ENCODE measurements at regions not wholly inside any gene's neighbourhood (a gene's known extent, or its start where the extent isn't known, plus 50 kb on each side); places are given as distances from the start of the nearest gene placed in this dataset.
"Not testable (repeated sequence)": the region's sequence is repeated elsewhere in the genome, so short reads cannot be mapped to it uniquely, and the experiment has no call there.

DNA sequence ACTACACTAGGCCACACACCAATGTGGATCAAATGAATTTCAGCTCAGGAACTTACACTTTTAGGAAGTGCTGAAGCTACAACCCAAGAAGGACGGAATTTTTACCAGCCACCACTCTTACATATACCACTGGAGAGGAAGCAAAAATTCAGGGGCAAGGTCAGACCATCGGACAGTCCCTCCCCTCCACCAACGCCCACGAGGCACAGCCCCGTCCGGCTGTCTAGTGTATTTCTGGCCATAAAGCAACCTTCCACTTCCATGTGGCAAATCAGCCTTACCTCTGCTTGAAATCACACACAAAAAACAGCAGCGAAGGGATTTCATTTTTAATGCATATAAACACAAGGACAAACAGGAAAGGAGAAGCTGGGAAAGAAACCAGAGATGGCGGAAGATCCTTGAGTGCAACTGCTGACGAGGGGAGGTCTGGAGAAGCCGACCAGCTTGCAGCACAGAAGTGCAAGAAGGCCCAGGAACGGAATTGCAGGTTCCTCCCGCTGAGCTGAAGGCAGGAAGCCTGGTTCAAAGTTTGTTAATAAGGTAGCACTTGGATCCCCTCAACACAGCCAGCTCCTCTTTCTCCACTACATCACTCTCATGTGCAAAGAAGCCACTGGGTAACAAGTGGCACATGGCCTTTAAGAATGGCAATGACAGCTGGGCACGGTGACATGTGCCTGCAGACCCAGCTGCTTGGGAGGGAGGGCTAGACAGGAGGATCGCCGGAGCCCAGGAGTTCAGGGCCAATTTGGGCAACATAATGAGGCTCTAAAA is 71.5 kb downstream of the SHANK2 start:
- no peaks in the 10 kb centered on the region for H3K27me3 ChIP-seq (ENCODE audit: control insufficient read depth, insufficient read depth, low read length)
- H3K4me1 ChIP-seq (ENCODE audit: control insufficient read depth, insufficient read depth, low read length), result no peaks in the 10 kb centered on the region
- H3K9me3 ChIP-seq (ENCODE audit: control insufficient read depth, insufficient read depth, low read length), result peaks cover 7% of the 10 kb centered on the region
- H3K36me3 ChIP-seq (ENCODE audit: control insufficient read depth, insufficient read depth, low read length), result no peaks in the 10 kb centered on the region
- H3K9ac ChIP-seq (ENCODE audit: low read depth, low read length), result no peak overlapping the region
- no peak overlapping the region for H3K4me3 ChIP-seq (ENCODE audit: low read depth, low read length)

DNA sequence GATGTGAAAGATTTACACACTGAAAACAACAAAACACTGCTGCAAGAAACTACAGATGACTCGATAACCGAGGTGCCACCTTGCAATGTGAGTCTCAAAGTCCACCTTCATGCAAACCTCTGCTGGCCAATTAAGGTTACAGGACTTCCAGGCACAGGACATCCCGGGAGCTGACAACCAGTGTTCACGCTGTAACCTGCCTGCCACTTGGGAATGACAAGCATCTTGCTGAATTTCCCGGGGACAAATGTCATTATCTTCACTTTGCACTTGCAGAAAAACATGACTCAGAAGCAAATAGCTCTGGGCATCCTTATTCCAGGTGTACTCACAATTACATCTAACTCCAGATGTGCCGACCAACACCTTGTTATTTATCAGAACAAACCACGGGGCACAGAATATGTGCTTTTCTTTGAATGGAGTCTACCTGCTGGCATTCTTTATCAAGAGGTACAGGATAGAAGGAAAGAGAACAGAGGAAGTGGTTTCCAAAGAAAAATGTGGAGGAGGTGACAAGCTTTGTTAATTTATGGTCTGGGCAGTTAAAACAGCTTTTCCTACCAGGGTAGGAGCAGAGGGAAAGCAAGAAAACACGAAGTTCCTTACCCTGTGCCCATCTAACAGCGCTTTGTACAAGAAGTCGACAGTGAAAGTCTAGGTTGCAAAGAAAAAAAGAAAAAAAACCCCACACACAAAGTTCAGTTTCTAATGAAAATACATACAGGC is 72.3 kb downstream of the SHANK2 start:
- Histone ChIP-seq H3K36me3 (ENCODE audit: control insufficient read depth, insufficient read depth, low read length) (no peaks in the 10 kb centered on the region), H3K4me3 (ENCODE audit: low read depth, low read length) (no peak overlapping the region), H3K4me1 (ENCODE audit: control insufficient read depth, insufficient read depth, low read length) (peaks cover 4% of the 10 kb centered on the region), H3K9ac (ENCODE audit: low read depth, low read length) (no peak overlapping the region), H3K27me3 (ENCODE audit: control insufficient read depth, insufficient read depth, low read length) (no peaks in the 10 kb centered on the region), H3K9me3 (ENCODE audit: control insufficient read depth, insufficient read depth, low read length) (peaks cover 7% of the 10 kb centered on the region)

DNA sequence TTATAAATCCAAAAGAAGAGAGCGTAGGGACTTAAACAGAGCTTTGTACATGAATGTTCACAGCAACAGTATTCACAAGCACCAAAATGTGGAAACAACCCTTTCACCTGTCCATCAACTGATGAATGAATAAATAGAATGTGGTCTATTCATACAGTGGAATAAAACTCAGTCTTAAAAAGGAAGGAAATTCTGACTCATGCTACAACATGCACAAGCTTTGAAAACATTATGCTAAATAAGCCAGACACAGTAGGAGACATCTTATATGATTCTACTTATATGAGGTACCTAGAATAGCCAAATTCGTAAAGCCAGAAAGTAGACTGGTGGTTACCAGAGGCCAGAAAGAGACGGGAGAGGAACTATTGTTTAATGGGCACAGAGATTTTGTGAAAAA is 74.3 kb downstream of the SHANK2 start:
- Histone ChIP-seq H3K4me3 (ENCODE audit: low read depth, low read length) (no peak overlapping the region), H3K4me1 (ENCODE audit: control insufficient read depth, insufficient read depth, low read length) (peaks cover 7% of the 10 kb centered on the region), H3K36me3 (ENCODE audit: control insufficient read depth, insufficient read depth, low read length) (no peaks in the 10 kb centered on the region), H3K9me3 (ENCODE audit: control insufficient read depth, insufficient read depth, low read length) (peaks cover 7% of the 10 kb centered on the region), H3K9ac (ENCODE audit: low read depth, low read length) (no peak overlapping the region), H3K27me3 (ENCODE audit: control insufficient read depth, insufficient read depth, low read length) (no peaks in the 10 kb centered on the region)

DNA sequence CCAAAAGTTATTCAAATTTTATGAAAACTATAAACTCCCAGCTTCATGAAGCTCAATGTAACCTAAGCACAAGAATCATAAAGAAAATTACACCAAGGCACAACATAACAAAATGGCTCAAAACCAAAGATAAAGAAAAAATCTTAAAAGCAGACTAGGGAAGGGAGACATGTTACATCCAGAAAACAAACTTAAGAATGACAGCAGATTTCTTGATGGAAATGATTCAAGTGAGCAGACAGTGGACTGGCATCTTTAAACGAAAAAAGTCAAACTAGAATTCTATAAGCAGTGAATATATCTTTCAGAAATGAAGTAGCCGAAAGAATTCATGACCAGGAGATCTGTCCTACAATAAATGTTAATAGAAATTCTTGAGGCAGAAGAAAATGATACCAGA is 75.6 kb downstream of the SHANK2 start:
- Histone ChIP-seq H3K27me3 (ENCODE audit: control insufficient read depth, insufficient read depth, low read length) (no peaks in the 10 kb centered on the region), H3K4me3 (ENCODE audit: low read depth, low read length) (no peak overlapping the region), H3K4me1 (ENCODE audit: control insufficient read depth, insufficient read depth, low read length) (peaks cover 7% of the 10 kb centered on the region), H3K9ac (ENCODE audit: low read depth, low read length) (no peak overlapping the region), H3K9me3 (ENCODE audit: control insufficient read depth, insufficient read depth, low read length) (peaks cover 7% of the 10 kb centered on the region), H3K36me3 (ENCODE audit: control insufficient read depth, insufficient read depth, low read length) (no peaks in the 10 kb centered on the region)

DNA sequence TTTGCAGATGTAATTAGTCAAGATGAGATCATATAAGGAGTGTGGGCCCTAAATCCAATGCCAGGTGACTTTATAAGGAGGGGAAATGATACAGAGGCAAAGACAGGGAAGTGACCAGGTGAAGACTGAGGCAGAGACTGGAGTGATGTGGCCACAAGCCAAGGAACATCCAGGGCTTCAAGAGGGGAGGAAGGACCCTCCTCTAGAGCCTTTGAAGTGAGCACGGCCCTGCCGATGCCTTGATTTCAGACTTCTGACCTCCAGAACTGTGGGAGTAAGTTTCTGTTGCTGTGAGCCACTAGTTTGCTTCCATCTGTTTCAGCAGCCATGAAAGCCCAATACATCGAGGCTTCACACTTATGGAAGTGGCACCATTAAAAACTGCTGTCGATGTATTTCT is 78.7 kb downstream of the SHANK2 start:
- Histone ChIP-seq H3K9me3 (ENCODE audit: control insufficient read depth, insufficient read depth, low read length) (peaks cover 7% of the 10 kb centered on the region), H3K9ac (ENCODE audit: low read depth, low read length) (no peak overlapping the region), H3K4me3 (ENCODE audit: low read depth, low read length) (no peak overlapping the region), H3K27me3 (ENCODE audit: control insufficient read depth, insufficient read depth, low read length) (no peaks in the 10 kb centered on the region), H3K4me1 (ENCODE audit: control insufficient read depth, insufficient read depth, low read length) (peaks cover 7% of the 10 kb centered on the region), H3K36me3 (ENCODE audit: control insufficient read depth, insufficient read depth, low read length) (no peaks in the 10 kb centered on the region)

DNA sequence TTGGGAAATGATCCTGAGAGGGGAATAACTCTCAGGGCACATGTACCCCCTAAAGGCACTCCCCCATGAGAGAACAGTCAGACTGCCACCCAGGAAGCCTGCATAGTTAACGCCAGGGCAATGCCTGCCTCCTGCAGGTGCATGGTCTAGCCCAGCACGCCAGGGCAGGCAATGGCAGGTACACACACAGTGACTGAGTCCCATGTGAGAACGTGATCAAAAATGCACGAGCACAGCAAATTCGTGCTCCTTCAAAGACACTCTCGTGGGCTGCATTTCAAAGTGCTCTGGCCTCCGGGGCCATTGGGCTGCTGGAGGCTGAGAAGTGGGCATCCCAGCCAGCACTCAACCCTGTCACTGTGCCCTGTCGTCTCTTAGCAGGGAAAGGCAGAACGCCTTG is 79.7 kb downstream of the SHANK2 start:
- Histone ChIP-seq H3K36me3 (ENCODE audit: control insufficient read depth, insufficient read depth, low read length) (no peaks in the 10 kb centered on the region), H3K4me1 (ENCODE audit: control insufficient read depth, insufficient read depth, low read length) (peaks cover 7% of the 10 kb centered on the region), H3K27me3 (ENCODE audit: control insufficient read depth, insufficient read depth, low read length) (no peaks in the 10 kb centered on the region), H3K9me3 (ENCODE audit: control insufficient read depth, insufficient read depth, low read length) (peaks cover 7% of the 10 kb centered on the region), H3K9ac (ENCODE audit: low read depth, low read length) (no peak overlapping the region), H3K4me3 (ENCODE audit: low read depth, low read length) (no peak overlapping the region)

DNA sequence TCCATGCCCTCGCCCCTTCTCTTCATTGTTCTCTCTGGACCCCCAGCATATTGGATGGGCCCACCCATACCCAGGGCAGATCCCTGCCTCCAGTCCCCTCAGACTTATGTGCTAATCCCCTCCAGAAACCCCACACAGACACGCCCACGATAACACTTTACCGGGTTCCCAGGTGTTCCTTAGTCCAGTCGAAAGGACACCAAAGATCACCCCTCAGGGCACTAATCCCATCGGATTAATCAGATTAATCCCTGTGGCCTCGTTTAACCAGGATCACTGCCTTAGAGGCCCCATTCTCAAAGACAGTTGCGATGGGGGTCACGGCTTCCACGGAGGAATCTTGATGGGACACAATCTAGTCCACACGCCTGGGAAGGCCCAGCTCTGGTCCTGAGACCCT is 80.8 kb downstream of the SHANK2 start:
- H3K9ac ChIP-seq (ENCODE audit: low read depth, low read length), result no peak overlapping the region
- peaks cover 7% of the 10 kb centered on the region for H3K4me1 ChIP-seq (ENCODE audit: control insufficient read depth, insufficient read depth, low read length)
- H3K27me3 ChIP-seq (ENCODE audit: control insufficient read depth, insufficient read depth, low read length), result no peaks in the 10 kb centered on the region
- H3K36me3 ChIP-seq (ENCODE audit: control insufficient read depth, insufficient read depth, low read length), result no peaks in the 10 kb centered on the region
- H3K9me3 ChIP-seq (ENCODE audit: control insufficient read depth, insufficient read depth, low read length), result no peaks in the 10 kb centered on the region
- no peak overlapping the region for H3K4me3 ChIP-seq (ENCODE audit: low read depth, low read length)

DNA sequence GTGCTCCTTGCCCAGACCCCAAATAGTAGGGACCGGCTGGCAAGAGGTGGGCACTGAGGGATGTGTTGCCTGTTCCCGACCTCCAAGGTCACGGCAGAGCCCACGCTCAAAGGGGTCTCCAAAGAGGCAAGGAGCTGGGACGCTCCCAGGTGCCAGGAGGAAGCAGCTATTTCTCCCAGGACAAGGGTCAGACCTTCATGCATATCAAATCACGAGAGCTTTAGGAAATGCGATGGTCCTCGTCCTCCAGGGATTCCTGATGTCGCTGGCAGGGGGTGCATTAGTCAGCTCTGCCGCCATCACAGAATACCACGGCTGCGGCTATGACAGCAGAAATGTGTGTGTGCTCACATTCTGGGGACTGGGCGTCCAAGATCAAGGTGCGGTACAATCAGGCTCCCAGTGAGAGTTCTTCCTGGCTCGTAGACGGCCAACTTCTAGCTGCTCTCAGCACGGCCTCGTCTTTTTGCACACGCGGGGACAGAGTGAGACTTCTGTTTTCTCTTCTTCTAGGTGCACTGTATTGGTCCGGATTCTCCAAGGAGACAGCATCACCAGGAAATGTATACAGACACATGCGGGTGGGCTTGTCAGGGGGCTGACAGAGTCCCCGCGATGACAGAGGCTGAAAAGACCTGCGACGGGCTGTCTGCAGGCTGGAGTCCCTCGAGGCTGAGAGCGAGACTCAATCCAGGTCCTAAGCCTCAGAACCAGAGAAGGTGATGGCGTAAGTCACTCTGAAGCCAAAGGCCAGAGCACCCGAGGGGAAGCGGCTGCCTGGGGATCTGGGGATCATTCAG is 81.6 kb downstream of the SHANK2 start:
- no peaks in the 10 kb centered on the region for H3K9me3 ChIP-seq (ENCODE audit: control insufficient read depth, insufficient read depth, low read length)
- H3K4me3 ChIP-seq (ENCODE audit: low read depth, low read length), result no peak overlapping the region
- peaks cover 7% of the 10 kb centered on the region for H3K4me1 ChIP-seq (ENCODE audit: control insufficient read depth, insufficient read depth, low read length)
- H3K36me3 ChIP-seq (ENCODE audit: control insufficient read depth, insufficient read depth, low read length), result no peaks in the 10 kb centered on the region
- no peaks in the 10 kb centered on the region for H3K27me3 ChIP-seq (ENCODE audit: control insufficient read depth, insufficient read depth, low read length)
- H3K9ac ChIP-seq (ENCODE audit: low read depth, low read length), result no peak overlapping the region

DNA sequence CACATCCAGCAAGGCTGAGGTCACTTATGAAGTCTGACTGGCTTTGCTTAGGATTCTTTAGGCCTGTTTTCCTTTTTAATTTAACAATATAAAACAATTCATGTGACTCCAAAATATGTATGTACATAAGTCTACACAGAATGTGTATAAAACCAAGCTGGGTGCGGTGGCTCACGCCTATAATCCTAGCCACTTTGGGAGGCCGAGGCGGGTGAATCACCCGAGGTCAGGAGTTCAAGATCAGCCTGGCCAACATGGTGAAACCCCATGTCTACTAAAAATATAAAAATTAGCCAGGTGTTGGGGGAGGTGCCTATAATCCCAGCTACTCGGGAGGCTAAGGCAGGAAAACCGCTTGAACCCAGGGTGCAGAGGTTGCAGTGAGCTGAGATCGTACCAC is 83.1 kb downstream of the SHANK2 start:
- no peak overlapping the region for H3K4me3 ChIP-seq (ENCODE audit: low read depth, low read length)
- H3K36me3 ChIP-seq (ENCODE audit: control insufficient read depth, insufficient read depth, low read length), result no peaks in the 10 kb centered on the region
- H3K27me3 ChIP-seq (ENCODE audit: control insufficient read depth, insufficient read depth, low read length), result no peaks in the 10 kb centered on the region
- H3K9me3 ChIP-seq (ENCODE audit: control insufficient read depth, insufficient read depth, low read length), result no peaks in the 10 kb centered on the region
- H3K4me1 ChIP-seq (ENCODE audit: control insufficient read depth, insufficient read depth, low read length), result no peaks in the 10 kb centered on the region
- H3K9ac ChIP-seq (ENCODE audit: low read depth, low read length), result no peak overlapping the region

DNA sequence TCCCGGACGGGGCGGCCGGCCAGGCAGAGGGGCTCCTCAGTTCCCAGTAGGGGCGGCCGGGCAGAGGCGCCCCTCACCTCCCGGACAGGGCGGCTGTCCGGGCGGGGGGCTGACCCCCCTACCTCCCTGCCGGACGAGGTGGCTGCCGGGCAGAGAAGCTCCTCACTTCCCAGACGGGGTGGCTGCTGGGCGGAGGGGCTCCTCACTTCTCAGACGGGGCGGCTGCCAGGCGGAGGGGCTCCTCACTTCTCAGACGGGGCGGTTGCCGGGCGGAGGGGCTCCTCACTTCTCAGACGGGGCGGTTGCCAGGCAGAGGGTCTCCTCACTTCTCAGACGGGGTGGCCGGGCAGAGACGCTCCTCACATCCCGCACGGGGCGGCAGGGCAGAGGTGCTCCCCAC is 84.6 kb downstream of the SHANK2 start:
- not testable (repeated sequence) for H3K4me3 ChIP-seq (ENCODE audit: low read depth, low read length); H3K9ac ChIP-seq (ENCODE audit: low read depth, low read length); H3K36me3 ChIP-seq (ENCODE audit: control insufficient read depth, insufficient read depth, low read length); H3K9me3 ChIP-seq (ENCODE audit: control insufficient read depth, insufficient read depth, low read length); H3K27me3 ChIP-seq (ENCODE audit: control insufficient read depth, insufficient read depth, low read length); H3K4me1 ChIP-seq (ENCODE audit: control insufficient read depth, insufficient read depth, low read length)

DNA sequence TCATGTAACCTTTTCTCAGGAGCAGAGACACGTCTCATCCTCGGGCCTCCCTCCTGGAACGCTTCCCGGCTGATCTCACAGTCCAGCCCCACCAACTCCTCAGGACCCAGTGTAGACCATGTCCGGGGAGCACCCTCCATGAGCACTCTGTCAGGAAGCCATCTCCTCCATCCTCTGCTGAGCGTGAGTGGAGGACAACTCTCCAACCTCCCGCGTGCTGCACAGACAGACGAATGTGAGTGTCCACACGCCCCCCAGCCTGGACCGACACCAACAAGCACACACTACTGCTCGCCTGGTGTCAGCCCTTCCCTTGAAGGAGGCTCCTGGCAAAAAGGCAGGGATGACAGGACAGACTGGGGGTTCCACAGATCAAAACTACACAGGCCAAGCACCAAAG is 86.6 kb downstream of the SHANK2 start:
- H3K27me3 ChIP-seq (ENCODE audit: control insufficient read depth, insufficient read depth, low read length), result no peaks in the 10 kb centered on the region
- H3K9me3 ChIP-seq (ENCODE audit: control insufficient read depth, insufficient read depth, low read length), result no peaks in the 10 kb centered on the region
- H3K4me3 ChIP-seq (ENCODE audit: low read depth, low read length), result no peak overlapping the region
- H3K9ac ChIP-seq (ENCODE audit: low read depth, low read length), result no peak overlapping the region
- H3K4me1 ChIP-seq (ENCODE audit: control insufficient read depth, insufficient read depth, low read length), result no peaks in the 10 kb centered on the region
- H3K36me3 ChIP-seq (ENCODE audit: control insufficient read depth, insufficient read depth, low read length), result no peaks in the 10 kb centered on the region

Measured in iPS-15b (cell line).